Adrenal gland (tissue), 5 donors: ENCODE measurements at regions not wholly inside any gene's neighbourhood (a gene's known extent, or its start where the extent isn't known, plus 50 kb on each side); places are given as distances from the start of the nearest gene placed in this dataset.

Source experiments
- POLR2A ChIP-seq, 2 donors: fragments of 450-650 bp; IDR thresholded peaks; one replicate each; pipeline ENCODE4 v1.6.1; 2017; ENCODE audit warnings: antibody characterized with exemption in 2 of 2, mild to moderate bottlenecking in 2 of 2, moderate library complexity in 1 of 2
- TF ChIP-seq, protein P1 (sequence below), 6 experiments: fragments of 450-650 bp in 4 of 6; fragments of 200-600 bp in 2 of 6; sonication (generic) in 1 of 6; IDR thresholded peaks; 1 replicate in 5 of 6; 2 replicates in 1 of 6; pipeline versions ENCODE4 v1.5.1 to v1.8.0; 2016 to 2021; ENCODE audit warnings: antibody characterized with exemption in 6 of 6, mild to moderate bottlenecking in 2 of 6, moderate library complexity in 1 of 6
- donor health status: DM: no; HTN: no; CAD: no.

DNA sequence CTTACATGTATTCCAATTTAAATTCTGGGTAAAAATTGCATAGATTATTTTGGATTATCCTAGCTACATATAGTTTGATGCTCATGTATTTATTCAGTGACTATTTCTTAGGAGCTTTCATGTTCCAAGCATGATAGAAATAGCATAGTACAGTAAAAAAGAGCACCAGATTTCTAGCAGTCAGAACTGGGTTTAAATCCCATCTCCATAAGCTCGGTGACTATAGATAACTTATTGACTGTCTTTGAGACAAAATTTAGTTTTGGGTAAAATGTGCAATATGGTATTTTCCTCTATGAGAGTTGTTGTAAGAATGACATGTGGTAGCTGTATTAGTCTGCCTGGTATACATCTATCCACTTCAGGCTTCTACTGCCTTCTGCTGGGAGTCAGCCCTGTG lies 889.6 kb downstream of the DTWD2 start:
- TF ChIP-seq, protein P1, sequence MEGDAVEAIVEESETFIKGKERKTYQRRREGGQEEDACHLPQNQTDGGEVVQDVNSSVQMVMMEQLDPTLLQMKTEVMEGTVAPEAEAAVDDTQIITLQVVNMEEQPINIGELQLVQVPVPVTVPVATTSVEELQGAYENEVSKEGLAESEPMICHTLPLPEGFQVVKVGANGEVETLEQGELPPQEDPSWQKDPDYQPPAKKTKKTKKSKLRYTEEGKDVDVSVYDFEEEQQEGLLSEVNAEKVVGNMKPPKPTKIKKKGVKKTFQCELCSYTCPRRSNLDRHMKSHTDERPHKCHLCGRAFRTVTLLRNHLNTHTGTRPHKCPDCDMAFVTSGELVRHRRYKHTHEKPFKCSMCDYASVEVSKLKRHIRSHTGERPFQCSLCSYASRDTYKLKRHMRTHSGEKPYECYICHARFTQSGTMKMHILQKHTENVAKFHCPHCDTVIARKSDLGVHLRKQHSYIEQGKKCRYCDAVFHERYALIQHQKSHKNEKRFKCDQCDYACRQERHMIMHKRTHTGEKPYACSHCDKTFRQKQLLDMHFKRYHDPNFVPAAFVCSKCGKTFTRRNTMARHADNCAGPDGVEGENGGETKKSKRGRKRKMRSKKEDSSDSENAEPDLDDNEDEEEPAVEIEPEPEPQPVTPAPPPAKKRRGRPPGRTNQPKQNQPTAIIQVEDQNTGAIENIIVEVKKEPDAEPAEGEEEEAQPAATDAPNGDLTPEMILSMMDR (IDR thresholded peaks at IDR 0.05), result no peak
- no peak for TF ChIP-seq POLR2A (IDR thresholded peaks at IDR 0.05)
